ES-I3 (cell line): ENCODE measurements at regions not wholly inside any gene's neighbourhood (a gene's known extent, or its start where the extent isn't known, plus 50 kb on each side); places are given as distances from the start of the nearest gene placed in this dataset.

Experiments used
- H3K36me3 ChIP-seq: 2 replicates; pipeline ENCODE4 v1.6.1; 2013; ENCODE audit warnings: mild to moderate bottlenecking, low read length, control low read depth, moderate library complexity; ENCODE audit not compliant: insufficient read depth
- H3K4me1 ChIP-seq: 2 replicates; pipeline ENCODE4 v1.6.1; 2013; ENCODE audit warnings: mild to moderate bottlenecking, control low read depth, low read length; ENCODE audit not compliant: insufficient read depth
- H3K9ac ChIP-seq: 2 replicates; pipeline ENCODE4 v1.6.1; 2013; ENCODE audit warnings: low read depth, mild to moderate bottlenecking, low read length, moderate library complexity
- H3K9me3 ChIP-seq: 2 replicates; pipeline ENCODE4 v1.6.1; 2013; ENCODE audit warnings: mild to moderate bottlenecking, low read length, moderate library complexity; ENCODE audit not compliant: control insufficient read depth, insufficient read depth

GRCh38 chr13:85492283-85492682 lies 306.9 kb downstream of the SLITRK6 start:
- no peaks in the 10 kb centered on the region for H3K4me1 ChIP-seq
- H3K9ac ChIP-seq = no peak overlapping the region
- no peaks in the 10 kb centered on the region for H3K36me3 ChIP-seq
- H3K9me3 ChIP-seq = peaks cover 4% of the 10 kb centered on the region; the same call in 1 of the 2 replicates

DNA sequence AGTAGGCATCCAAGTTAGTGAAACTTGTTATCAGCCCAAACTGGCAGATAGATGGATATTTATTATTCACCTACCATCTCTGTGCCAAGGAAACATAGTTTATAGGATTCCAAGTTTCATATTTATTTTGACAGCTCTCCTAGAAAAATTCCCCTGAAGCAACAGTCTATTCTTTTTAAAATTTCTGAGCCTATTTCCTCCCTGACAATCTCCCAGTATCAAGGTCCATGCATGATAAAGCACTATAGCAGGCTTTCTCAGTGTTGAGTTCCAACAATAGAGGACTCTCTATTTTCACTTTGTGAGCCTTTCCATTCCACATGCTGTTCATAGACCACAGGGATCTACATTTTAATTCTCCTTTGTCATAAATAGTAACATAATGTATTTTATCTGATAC lies 312.6 kb downstream of the SLITRK6 start:
- no peaks in the 10 kb centered on the region for H3K9me3 ChIP-seq
- peaks cover 4% of the 10 kb centered on the region; the same call in 1 of the 2 replicates for H3K4me1 ChIP-seq

DNA sequence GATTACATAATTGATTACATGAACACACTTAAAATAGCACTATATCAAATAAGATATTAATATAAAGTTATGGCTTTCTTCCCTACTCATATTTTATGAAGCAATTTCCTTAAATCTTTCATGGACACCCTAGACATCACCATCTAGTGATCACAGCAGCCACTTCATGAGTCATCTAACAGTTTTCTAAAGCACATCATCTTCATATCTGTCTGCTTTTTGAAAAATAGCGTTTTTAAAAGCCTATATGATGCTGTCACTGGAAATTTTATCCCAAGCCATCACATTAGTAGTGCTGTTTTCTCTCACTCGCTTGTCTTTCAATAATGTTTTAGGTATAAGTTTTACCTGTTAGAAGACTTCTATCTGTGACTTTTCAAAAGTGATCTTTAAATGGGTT lies 326.1 kb downstream of the SLITRK6 start:
- Histone ChIP-seq H3K9me3 (no peaks in the 10 kb centered on the region), H3K9ac (no peak overlapping the region), H3K36me3 (no peaks in the 10 kb centered on the region), H3K4me1 (no peaks in the 10 kb centered on the region)

More for the DNA sequence above, 312.6 kb downstream of the SLITRK6 start:
- H3K9ac ChIP-seq = no peak overlapping the region
- H3K36me3 ChIP-seq = no peaks in the 10 kb centered on the region

DNA sequence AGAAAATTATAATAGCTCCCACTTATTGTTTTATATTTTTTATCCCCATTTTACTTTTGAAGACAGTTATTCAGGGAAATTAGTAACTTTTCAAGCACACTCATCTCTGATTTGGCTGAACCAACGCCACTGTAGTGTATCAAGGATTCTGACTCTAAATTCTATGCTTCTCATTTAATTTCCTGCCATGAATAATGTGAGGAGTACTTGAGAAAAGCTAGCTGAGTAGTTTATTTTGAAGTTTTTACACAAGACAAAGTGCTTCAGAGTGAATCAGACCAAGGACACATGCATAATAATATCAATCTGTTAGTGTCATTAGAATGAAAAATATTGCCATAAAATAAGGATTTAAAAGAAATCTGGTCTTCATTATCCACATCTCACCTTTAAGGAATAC lies 329.9 kb downstream of the SLITRK6 start:
- no peaks in the 10 kb centered on the region for H3K9me3 ChIP-seq
- H3K9ac ChIP-seq = no peak overlapping the region
- H3K36me3 ChIP-seq = no peaks in the 10 kb centered on the region
- no peaks in the 10 kb centered on the region for H3K4me1 ChIP-seq

GRCh38 chr13:85462792-85463425 lies 336.3 kb downstream of the SLITRK6 start:
- no peaks in the 10 kb centered on the region for H3K36me3 ChIP-seq
- H3K4me1 ChIP-seq = no peaks in the 10 kb centered on the region
- peaks cover 6% of the 10 kb centered on the region; the same call in 1 of the 2 replicates for H3K9me3 ChIP-seq
- H3K9ac ChIP-seq = no peak overlapping the region

DNA sequence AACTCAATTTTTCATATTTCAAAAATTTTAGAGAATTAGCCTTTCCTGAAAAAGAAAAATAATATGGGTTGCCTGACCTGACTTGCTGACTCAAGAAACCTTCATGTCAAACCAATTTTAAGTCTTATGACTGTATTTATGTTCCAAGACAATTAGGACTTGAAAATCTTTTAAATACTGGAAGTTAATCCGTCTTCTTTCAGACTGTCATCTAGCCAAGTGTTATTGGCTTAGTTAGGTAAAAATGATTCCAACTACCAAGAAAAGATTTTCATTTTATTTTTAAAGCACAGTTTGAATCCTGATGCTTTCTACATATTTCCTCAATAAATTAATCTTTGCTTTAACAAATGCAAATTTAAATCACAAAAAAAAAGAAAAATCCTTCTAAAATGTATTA lies 337.6 kb downstream of the SLITRK6 start:
- Histone ChIP-seq H3K4me1 (no peaks in the 10 kb centered on the region), H3K9ac (no peak overlapping the region)

DNA sequence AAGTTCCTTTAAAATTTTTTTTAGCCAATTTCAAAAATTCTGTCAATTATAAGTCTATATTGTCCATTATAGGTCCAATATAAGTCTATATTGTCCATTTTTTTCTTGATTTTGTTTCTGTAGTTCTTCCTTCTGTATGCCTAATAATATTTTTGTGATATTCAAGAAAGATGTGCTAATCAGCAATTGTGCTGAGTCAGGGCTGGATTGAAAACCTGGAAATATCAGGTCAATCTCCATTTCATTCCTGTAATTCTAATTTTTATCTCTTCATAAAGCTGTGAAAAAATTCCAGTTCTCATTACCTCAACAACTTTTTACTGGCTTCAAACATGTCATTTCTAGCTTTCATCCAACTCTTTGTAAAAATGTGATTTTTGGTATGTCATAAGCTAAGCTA lies 353.7 kb downstream of the SLITRK6 start:
- H3K36me3 ChIP-seq = no peaks in the 10 kb centered on the region
- no peaks in the 10 kb centered on the region for H3K9me3 ChIP-seq
- no peaks in the 10 kb centered on the region for H3K4me1 ChIP-seq
- no peak overlapping the region for H3K9ac ChIP-seq

More for the DNA sequence above, 337.6 kb downstream of the SLITRK6 start:
- peaks cover 17% of the 10 kb centered on the region; the same call in 1 of the 2 replicates for H3K9me3 ChIP-seq
- no peaks in the 10 kb centered on the region for H3K36me3 ChIP-seq

GRCh38 chr13:85441975-85442374 lies 357.2 kb downstream of the SLITRK6 start:
- Histone ChIP-seq H3K9me3 (no peaks in the 10 kb centered on the region), H3K36me3 (no peaks in the 10 kb centered on the region)

DNA sequence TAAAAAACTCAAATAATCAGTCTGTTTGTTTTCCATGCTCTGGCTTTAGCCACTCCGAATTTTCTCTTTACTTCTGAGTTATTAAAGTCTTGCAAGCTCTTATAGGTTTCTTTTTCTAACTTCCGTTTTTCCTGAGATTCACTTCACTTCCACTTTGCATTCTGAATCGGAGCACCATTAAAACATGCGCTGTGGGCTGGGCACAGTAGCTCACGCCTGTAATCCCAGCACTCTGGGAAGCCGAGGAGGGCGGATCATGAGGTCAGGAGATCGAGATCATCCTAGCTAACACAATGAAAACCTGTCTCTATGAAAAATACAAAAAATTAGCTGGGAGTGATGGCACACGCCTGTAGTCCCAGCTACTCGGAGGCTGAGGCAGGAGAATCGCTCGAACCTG lies 357.9 kb downstream of the SLITRK6 start:
- Histone ChIP-seq H3K36me3 (no peaks in the 10 kb centered on the region), H3K9ac (no peak overlapping the region)

More at GRCh38 chr13:85441975-85442374, 357.2 kb downstream of the SLITRK6 start:
- Histone ChIP-seq H3K9ac (no peak overlapping the region), H3K4me1 (no peaks in the 10 kb centered on the region)

GRCh38 chr13:85436029-85436428 lies 363.2 kb downstream of the SLITRK6 start:
- Histone ChIP-seq H3K9me3 (no peaks in the 10 kb centered on the region), H3K36me3 (no peaks in the 10 kb centered on the region), H3K4me1 (no peaks in the 10 kb centered on the region), H3K9ac (no peak overlapping the region)

More for the DNA sequence above, 357.9 kb downstream of the SLITRK6 start:
- Histone ChIP-seq H3K9me3 (no peaks in the 10 kb centered on the region), H3K4me1 (no peaks in the 10 kb centered on the region)

DNA sequence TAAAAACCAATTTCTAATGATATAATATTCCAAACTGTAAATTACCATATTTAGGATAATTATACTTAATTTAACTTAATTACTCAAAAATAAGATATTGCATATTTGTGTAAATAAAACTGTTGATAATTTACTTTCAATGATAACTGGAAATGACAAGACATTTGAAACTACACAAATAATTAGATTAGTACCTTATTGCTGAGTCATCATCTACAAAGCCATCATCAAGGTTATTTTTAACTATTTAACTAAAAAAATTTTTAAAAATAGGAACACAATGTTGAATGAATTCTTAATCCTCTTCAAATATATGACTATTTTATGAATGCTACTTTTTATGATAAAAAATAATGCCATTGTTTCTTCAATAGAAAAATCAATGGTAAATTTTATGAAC lies 364.3 kb downstream of the SLITRK6 start:
- H3K9me3 ChIP-seq = no peaks in the 10 kb centered on the region
- no peaks in the 10 kb centered on the region for H3K4me1 ChIP-seq
- no peak overlapping the region for H3K9ac ChIP-seq
- H3K36me3 ChIP-seq = no peaks in the 10 kb centered on the region

DNA sequence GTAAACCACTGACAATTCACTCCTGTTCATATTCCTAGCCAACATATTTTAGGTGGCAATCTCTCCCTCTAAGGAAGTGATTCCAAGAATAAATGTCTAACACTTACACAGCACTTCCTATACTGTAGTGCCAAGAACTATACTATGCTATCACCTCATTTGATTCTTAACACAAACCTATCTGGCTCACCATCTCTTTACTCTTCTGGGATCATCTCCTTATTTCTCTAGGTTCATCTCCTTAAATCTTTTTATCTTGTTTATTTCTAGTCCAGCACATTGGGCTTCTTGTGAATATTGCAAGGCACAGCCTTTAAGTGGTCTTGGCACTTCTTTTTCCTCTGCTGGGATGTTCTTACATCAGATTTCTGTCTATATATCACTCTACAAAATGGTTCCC lies 366.3 kb downstream of the SLITRK6 start:
- Histone ChIP-seq H3K36me3 (no peaks in the 10 kb centered on the region), H3K4me1 (no peaks in the 10 kb centered on the region), H3K9ac (no peak overlapping the region), H3K9me3 (no peaks in the 10 kb centered on the region)

DNA sequence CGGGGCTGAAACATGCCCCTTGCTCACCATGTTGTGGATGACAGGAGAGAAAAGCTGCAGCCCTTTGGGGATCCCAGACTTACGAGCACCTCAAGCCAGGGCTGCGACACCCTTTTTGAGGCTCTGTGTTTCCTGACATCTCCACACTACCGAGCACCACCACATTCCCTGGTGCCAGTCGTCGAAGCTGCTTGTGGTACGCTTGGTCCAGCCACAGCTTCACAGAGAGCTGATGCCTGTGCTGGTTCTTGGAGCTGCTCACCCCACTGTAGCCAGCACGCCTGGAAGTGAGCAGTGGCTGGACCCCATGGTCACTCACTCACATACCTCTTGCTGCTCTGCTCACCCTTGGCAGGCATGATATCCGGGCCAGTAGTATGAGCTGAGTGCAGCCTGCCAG lies 367.5 kb downstream of the SLITRK6 start:
- Histone ChIP-seq H3K9ac (no peak overlapping the region), H3K36me3 (no peaks in the 10 kb centered on the region)

GRCh38 chr13:85430216-85430794 lies 368.9 kb downstream of the SLITRK6 start:
- no peaks in the 10 kb centered on the region for H3K9me3 ChIP-seq
- no peaks in the 10 kb centered on the region for H3K36me3 ChIP-seq
- no peak overlapping the region for H3K9ac ChIP-seq
- H3K4me1 ChIP-seq = no peaks in the 10 kb centered on the region

More for the DNA sequence above, 367.5 kb downstream of the SLITRK6 start:
- Histone ChIP-seq H3K4me1 (no peaks in the 10 kb centered on the region), H3K9me3 (no peaks in the 10 kb centered on the region)

GRCh38 chr13:85427416-85427815 lies 371.8 kb downstream of the SLITRK6 start:
- no peak overlapping the region for H3K9ac ChIP-seq

More at GRCh38 chr13:85427416-85427815, 371.8 kb downstream of the SLITRK6 start:
- H3K4me1 ChIP-seq = no peaks in the 10 kb centered on the region
- H3K36me3 ChIP-seq = no peaks in the 10 kb centered on the region
- H3K9me3 ChIP-seq = no peaks in the 10 kb centered on the region
